Stimulated activated memory B cell treated with anti-CD40 and anti-IgM and Interleukin-4, amounts not matched to agents 10 μg/mL and 1 μg/mL and 100 μg/mL, for 72 hours (primary cell): ENCODE measurements at regions not wholly inside any gene's neighbourhood (a gene's known extent, or its start where the extent isn't known, plus 50 kb on each side); places are given as distances from the start of the nearest gene placed in this dataset.

ENCODE experiments used
- ATAC-seq: fragments of 150-1000 bp; cut with Tn5 transposase; 2 replicates; pipeline ENCODE4 v1.10.0; 2021
- H3K27ac Mint-ChIP-seq: one replicate; pipeline ENCODE4 v1.8.0; 2022; ENCODE audit warnings: mild to moderate bottlenecking, mixed read lengths
- H3K27me3 Mint-ChIP-seq: one replicate; pipeline ENCODE4 v1.8.0; 2022; ENCODE audit warnings: mixed read lengths
- H3K36me3 Mint-ChIP-seq: one replicate; pipeline ENCODE4 v1.8.0; 2022; ENCODE audit warnings: mixed read lengths
- H3K4me1 Mint-ChIP-seq: one replicate; pipeline ENCODE4 v1.8.0; 2022; ENCODE audit warnings: mixed read lengths
- H3K4me3 Mint-ChIP-seq: one replicate; pipeline ENCODE4 v1.8.0; 2022; ENCODE audit warnings: mild to moderate bottlenecking, moderate library complexity, mixed read lengths
- H3K9me3 Mint-ChIP-seq: one replicate; pipeline ENCODE4 v1.8.0; 2022; ENCODE audit warnings: mixed read lengths

DNA sequence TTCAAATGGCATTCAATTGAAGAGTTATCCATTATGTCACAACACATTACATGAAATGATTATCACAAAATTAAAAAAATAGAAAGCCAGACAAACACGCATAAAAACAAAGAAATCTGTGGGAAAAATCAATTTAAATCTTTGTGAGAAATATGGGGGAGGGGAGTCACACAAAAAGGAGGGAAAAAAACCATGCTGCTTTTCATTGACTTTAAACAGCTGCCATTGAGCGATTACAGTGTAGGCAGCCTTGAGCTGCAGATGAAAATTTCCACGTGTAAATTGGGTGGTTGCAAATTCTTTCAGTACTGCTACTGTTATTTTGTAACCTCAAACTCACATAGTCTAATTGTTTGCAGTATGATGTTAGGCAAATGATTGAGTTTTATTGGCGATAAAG lies 889.9 kb upstream of the PHF14 start:
- H3K9me3 Mint-ChIP-seq = peaks cover 5% of the 10 kb centered on the region
- no peaks in the 10 kb centered on the region for H3K4me1 Mint-ChIP-seq
- no peak overlapping the region for H3K4me3 Mint-ChIP-seq
- H3K27me3 Mint-ChIP-seq = no peaks in the 10 kb centered on the region
- H3K36me3 Mint-ChIP-seq = no peaks in the 10 kb centered on the region
- no peak overlapping the region for H3K27ac Mint-ChIP-seq
- no peak for ATAC-seq

DNA sequence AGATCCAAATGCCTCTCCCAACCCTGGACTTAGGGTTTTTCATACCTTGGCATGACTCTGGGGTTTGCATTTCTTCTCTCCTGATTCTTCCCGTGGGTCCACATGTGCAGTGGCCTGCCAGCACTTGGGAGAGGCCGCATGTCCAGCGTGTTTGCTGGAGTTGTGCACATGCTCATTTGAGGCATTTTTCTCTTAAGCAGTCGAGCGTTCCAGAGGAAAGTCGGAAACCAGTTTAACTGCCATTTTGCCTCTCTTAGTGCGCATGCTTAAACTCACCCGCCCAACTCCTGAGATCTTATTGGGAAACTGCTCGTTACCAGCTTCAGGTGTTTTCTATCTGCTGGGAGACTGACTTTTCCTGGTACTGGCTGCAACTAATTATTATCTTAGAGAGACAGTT lies 888.4 kb upstream of the PHF14 start:
- Mint-ChIP-seq H3K27me3 (no peaks in the 10 kb centered on the region), H3K4me1 (no peaks in the 10 kb centered on the region), H3K9me3 (peaks cover 3% of the 10 kb centered on the region), H3K4me3 (no peak overlapping the region), H3K36me3 (no peaks in the 10 kb centered on the region), H3K27ac (no peak overlapping the region)
- ATAC-seq = no peak

GRCh38 chr7:10100572-10100971 lies 873.1 kb upstream of the PHF14 start:
- no peak for ATAC-seq
- no peak overlapping the region for H3K4me3 Mint-ChIP-seq
- no peaks in the 10 kb centered on the region for H3K27me3 Mint-ChIP-seq
- no peaks in the 10 kb centered on the region for H3K36me3 Mint-ChIP-seq
- H3K4me1 Mint-ChIP-seq = no peaks in the 10 kb centered on the region
- no peaks in the 10 kb centered on the region for H3K9me3 Mint-ChIP-seq
- no peak overlapping the region for H3K27ac Mint-ChIP-seq

DNA sequence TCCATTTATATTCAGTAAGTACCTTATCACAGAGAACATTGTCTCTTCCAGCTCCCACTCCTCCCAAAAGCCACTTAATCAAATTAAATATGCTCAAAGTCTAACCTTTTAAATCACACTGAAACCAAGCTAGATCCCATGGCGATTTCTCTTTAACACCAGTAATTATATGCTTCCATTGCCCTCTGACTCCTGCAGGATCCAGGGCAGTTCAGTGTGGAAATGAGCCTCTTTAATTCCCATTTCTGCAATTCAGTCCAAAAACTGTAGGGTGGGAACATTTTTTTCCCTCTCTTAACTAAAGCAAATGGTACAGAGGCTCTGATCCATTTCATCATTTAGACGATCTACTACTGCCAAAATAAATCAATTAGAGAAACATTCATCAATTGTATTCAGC lies 872.3 kb upstream of the PHF14 start:
- Mint-ChIP-seq H3K4me3 (no peak overlapping the region), H3K27me3 (no peaks in the 10 kb centered on the region), H3K4me1 (no peaks in the 10 kb centered on the region), H3K36me3 (no peaks in the 10 kb centered on the region), H3K27ac (no peak overlapping the region), H3K9me3 (no peaks in the 10 kb centered on the region)
- no peak for ATAC-seq

DNA sequence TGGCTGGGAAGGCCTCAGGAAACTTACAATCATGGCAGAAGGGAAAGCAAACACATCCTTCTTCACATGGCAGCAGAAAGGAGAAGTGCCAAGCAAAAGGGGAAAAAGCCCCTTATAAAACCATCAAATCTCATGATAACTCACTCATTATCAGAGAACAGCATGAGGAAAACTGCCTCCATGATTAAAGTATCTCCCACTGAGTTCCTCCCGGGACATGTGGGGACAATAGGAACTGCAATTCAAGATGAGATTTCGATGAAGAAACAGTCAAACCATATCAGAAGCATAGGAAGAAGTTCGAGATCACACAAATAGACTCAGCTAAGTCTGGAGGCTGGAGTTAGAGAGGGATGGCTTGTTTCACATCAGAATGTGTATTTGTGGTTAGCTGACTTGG lies 869.4 kb upstream of the PHF14 start:
- Mint-ChIP-seq H3K9me3 (no peaks in the 10 kb centered on the region), H3K27ac (no peak overlapping the region), H3K36me3 (no peaks in the 10 kb centered on the region), H3K4me3 (no peak overlapping the region), H3K27me3 (no peaks in the 10 kb centered on the region), H3K4me1 (no peaks in the 10 kb centered on the region)
- no peak for ATAC-seq

DNA sequence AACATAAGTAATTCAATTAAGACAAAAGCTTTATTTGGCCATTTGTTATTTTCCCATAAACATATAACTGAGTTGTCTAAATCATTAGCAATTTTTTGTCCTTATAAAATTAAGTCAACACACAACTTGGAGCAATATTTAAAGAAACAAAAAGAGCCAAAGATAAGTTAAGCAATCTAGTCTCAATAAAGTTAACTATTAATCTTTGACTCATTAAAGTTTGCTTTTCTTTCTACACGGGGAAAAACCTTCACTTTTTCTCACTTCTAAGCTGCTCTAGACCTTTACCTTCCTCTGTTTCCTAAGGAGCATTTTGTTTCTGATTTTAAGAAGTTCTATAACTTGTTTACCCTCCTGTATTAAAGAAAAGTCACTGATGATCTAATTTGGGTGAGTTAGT lies 867.1 kb upstream of the PHF14 start:
- no peak overlapping the region for H3K4me3 Mint-ChIP-seq

GRCh38 chr7:10116511-10116910 lies 857.2 kb upstream of the PHF14 start:
- no peaks in the 10 kb centered on the region for H3K4me1 Mint-ChIP-seq
- ATAC-seq = no peak
- H3K27ac Mint-ChIP-seq = no peak overlapping the region
- peaks cover 8% of the 10 kb centered on the region for H3K9me3 Mint-ChIP-seq
- no peak overlapping the region for H3K4me3 Mint-ChIP-seq
- H3K36me3 Mint-ChIP-seq = no peaks in the 10 kb centered on the region
- H3K27me3 Mint-ChIP-seq = no peaks in the 10 kb centered on the region

More for the DNA sequence above, 867.1 kb upstream of the PHF14 start:
- Mint-ChIP-seq H3K9me3 (no peaks in the 10 kb centered on the region), H3K4me1 (no peaks in the 10 kb centered on the region), H3K27ac (no peak overlapping the region), H3K27me3 (no peaks in the 10 kb centered on the region), H3K36me3 (no peaks in the 10 kb centered on the region)
- no peak for ATAC-seq

GRCh38 chr7:10117815-10118214 lies 855.9 kb upstream of the PHF14 start:
- Mint-ChIP-seq H3K36me3 (no peaks in the 10 kb centered on the region), H3K27me3 (no peaks in the 10 kb centered on the region), H3K4me1 (no peaks in the 10 kb centered on the region), H3K27ac (no peak overlapping the region), H3K4me3 (no peak overlapping the region), H3K9me3 (peaks cover 6% of the 10 kb centered on the region)
- ATAC-seq = no peak

GRCh38 chr7:10120936-10121335 lies 852.7 kb upstream of the PHF14 start:
- Mint-ChIP-seq H3K9me3 (peaks cover 4% of the 10 kb centered on the region), H3K27ac (no peak overlapping the region), H3K36me3 (no peaks in the 10 kb centered on the region), H3K4me1 (no peaks in the 10 kb centered on the region), H3K4me3 (no peak overlapping the region), H3K27me3 (no peaks in the 10 kb centered on the region)
- no peak for ATAC-seq

- no peaks in the 10 kb centered on the region for H3K36me3 Mint-ChIP-seq
- no peaks in the 10 kb centered on the region for H3K4me1 Mint-ChIP-seq
- no peak overlapping the region for H3K4me3 Mint-ChIP-seq
- H3K27me3 Mint-ChIP-seq = no peaks in the 10 kb centered on the region
- ATAC-seq = no peak
- H3K27ac Mint-ChIP-seq = no peak overlapping the region
- peaks cover 4% of the 10 kb centered on the region for H3K9me3 Mint-ChIP-seq
These were observed 852.0 kb upstream of the PHF14 start for GRCh38 chr7:10121631-10122030.

DNA sequence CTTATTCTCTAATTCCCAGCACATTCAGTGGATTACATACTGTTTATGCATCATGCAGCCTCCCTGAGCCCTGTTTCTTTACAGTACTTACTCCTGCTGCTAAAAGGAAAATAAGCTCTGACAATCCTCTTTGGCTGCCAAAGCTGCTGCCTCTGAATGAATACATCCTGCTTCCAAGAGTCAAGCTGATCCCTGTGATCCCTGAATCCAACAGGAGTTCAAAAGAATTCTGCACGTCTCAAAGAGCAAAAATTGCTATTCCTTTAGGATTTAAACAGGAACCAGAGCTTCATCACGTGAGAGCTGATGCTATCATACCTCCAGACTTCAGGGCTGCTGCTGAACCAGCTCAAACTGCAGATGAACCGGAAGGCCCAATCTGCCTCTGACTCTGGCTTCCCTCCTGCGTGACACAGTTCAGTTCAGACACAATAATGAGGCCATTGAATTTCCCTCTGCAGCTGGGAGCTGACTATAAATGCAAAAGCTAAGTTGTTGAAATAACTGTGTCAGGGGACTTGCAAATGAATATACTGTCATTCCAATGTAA lies 851.0 kb upstream of the PHF14 start:
- Mint-ChIP-seq H3K4me1 (no peaks in the 10 kb centered on the region), H3K36me3 (no peaks in the 10 kb centered on the region), H3K27ac (no peak overlapping the region), H3K4me3 (no peak overlapping the region), H3K27me3 (no peaks in the 10 kb centered on the region), H3K9me3 (no peaks in the 10 kb centered on the region)
- ATAC-seq = no peak

DNA sequence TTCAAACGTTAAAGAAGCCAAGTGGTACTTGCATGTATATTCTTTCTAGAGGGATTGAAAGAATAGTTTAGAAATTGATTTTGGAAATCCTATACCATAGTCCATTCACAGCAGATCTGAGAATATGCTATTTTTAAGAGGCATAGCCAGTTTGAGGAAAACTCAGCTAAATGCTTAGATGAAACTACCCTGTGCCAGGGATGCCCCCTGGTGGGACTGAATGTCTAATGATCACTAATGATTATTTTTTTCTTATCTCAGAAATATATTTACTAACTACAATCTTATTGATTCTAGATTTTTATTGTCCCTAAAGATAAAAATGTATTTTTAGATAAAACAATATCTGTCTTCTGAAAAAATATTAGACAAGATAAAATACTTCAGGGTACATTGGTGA lies 844.9 kb upstream of the PHF14 start:
- Mint-ChIP-seq H3K4me3 (no peak overlapping the region), H3K9me3 (no peaks in the 10 kb centered on the region)
- no peak for ATAC-seq

DNA sequence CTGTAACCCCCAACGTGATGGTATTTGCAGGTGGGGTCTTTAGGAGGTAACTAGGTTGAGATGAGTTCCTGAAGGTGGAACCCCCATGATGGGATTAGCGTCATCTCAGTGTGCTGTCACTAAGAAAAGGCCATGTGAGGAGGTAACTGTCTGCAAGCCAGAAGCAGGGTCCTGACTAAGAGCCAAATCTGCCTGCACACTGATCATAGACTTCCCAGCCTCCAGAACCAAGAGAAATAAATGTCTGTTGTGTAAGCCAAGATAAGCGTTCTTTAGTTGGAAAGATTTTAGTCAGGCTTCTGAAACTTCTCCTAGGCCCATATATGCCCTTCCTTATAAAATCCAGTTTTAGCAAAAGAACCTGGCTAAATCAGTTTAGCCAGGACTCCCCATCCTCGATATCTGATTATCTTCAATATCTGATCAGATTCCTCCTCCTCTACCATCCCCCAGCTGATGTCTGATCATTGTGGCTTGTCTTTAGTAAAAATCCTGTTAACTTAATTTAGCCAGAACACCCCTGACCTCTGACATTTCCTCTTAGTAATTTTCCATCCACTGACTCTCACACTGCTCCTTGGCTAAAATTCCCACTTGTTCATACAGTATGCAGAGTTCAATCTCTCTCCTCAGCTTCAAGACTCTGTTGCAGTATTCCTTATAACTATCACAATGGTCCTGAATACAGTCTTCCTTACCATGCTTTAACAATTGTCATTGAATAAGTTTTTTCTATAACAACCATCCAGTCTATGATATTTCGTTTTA lies 835.4 kb upstream of the PHF14 start:
- Mint-ChIP-seq H3K27me3 (no peaks in the 10 kb centered on the region), H3K4me1 (no peaks in the 10 kb centered on the region), H3K27ac (no peak overlapping the region), H3K4me3 (no peak overlapping the region), H3K36me3 (no peaks in the 10 kb centered on the region), H3K9me3 (no peaks in the 10 kb centered on the region)
- no peak for ATAC-seq

More for the DNA sequence above, 844.9 kb upstream of the PHF14 start:
- no peaks in the 10 kb centered on the region for H3K36me3 Mint-ChIP-seq
- H3K4me1 Mint-ChIP-seq = no peaks in the 10 kb centered on the region
- no peak overlapping the region for H3K27ac Mint-ChIP-seq
- no peaks in the 10 kb centered on the region for H3K27me3 Mint-ChIP-seq

DNA sequence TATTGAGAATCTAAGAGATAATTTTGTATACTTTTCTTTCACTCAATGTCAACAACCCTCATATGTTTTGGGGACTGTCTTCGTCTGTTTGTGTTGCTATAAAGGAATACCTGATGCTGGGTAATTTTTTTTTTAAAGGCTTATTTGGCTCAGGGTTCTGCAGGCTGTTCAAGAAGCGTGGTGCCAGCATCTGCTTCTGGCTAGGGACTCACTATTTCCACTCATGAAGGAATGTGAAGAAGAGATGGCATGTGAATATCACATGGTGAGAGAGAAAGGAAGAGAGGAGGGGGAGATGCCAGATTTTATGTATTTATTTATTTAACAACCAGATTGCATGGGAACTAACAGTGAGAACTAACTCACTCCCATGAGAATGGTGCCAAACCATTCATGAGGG lies 827.4 kb upstream of the PHF14 start:
- Mint-ChIP-seq H3K36me3 (no peaks in the 10 kb centered on the region), H3K4me3 (no peak overlapping the region), H3K4me1 (no peaks in the 10 kb centered on the region), H3K27ac (no peak overlapping the region), H3K27me3 (no peaks in the 10 kb centered on the region), H3K9me3 (no peaks in the 10 kb centered on the region)
- ATAC-seq = no peak

GRCh38 chr7:10156972-10157371 lies 816.7 kb upstream of the PHF14 start:
- Mint-ChIP-seq H3K4me1 (no peaks in the 10 kb centered on the region), H3K27ac (no peak overlapping the region), H3K36me3 (no peaks in the 10 kb centered on the region), H3K27me3 (no peaks in the 10 kb centered on the region), H3K9me3 (no peaks in the 10 kb centered on the region), H3K4me3 (no peak overlapping the region)
- no peak for ATAC-seq

GRCh38 chr7:10181996-10182395 lies 791.7 kb upstream of the PHF14 start:
- Mint-ChIP-seq H3K4me3 (no peak overlapping the region), H3K9me3 (no peaks in the 10 kb centered on the region), H3K4me1 (no peaks in the 10 kb centered on the region), H3K36me3 (no peaks in the 10 kb centered on the region), H3K27me3 (no peaks in the 10 kb centered on the region), H3K27ac (no peak overlapping the region)
- no peak for ATAC-seq
